ENCODE measurements at regions not wholly inside any gene's neighbourhood (a gene's known extent, or its start where the extent isn't known, plus 50 kb on each side); places are given as distances from the start of the nearest gene placed in this dataset.

DNA sequence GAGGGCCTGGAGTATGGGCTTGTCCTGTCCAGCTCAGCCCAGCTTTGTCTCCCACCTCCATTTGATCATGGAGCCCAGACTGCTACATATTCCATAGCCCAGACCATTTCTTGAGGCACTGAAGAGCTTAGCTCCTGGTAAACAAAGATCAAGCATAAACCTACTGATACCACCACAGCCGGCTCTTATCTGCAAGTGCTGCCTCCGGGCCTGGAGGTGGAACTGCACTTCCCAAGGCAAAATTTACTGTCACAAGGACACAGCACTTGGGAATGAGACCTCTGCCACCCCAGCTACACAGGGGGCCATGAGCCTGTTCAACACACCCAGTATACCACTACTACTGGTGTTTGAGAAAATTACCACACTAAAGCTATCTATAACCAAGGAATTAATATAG lies 53.7 kb upstream of the PLSCR5 start:
- TF ChIP-seq, protein P1, sequence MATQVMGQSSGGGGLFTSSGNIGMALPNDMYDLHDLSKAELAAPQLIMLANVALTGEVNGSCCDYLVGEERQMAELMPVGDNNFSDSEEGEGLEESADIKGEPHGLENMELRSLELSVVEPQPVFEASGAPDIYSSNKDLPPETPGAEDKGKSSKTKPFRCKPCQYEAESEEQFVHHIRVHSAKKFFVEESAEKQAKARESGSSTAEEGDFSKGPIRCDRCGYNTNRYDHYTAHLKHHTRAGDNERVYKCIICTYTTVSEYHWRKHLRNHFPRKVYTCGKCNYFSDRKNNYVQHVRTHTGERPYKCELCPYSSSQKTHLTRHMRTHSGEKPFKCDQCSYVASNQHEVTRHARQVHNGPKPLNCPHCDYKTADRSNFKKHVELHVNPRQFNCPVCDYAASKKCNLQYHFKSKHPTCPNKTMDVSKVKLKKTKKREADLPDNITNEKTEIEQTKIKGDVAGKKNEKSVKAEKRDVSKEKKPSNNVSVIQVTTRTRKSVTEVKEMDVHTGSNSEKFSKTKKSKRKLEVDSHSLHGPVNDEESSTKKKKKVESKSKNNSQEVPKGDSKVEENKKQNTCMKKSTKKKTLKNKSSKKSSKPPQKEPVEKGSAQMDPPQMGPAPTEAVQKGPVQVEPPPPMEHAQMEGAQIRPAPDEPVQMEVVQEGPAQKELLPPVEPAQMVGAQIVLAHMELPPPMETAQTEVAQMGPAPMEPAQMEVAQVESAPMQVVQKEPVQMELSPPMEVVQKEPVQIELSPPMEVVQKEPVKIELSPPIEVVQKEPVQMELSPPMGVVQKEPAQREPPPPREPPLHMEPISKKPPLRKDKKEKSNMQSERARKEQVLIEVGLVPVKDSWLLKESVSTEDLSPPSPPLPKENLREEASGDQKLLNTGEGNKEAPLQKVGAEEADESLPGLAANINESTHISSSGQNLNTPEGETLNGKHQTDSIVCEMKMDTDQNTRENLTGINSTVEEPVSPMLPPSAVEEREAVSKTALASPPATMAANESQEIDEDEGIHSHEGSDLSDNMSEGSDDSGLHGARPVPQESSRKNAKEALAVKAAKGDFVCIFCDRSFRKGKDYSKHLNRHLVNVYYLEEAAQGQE (IDR thresholded peaks at IDR 0.05; ENCODE audit: insufficient read depth in 1 of 2, low read depth in 2 of 2, low read length in 1 of 2), result no peak
- TF ChIP-seq CTCF (IDR thresholded peaks at IDR 0.05), result no peak
- TF ChIP-seq POLR2AphosphoS5 (IDR thresholded peaks at IDR 0.05; ENCODE audit: low read depth, low read length), result no peak
